ENCODE measurements at regions not wholly inside any gene's neighbourhood (a gene's known extent, or its start where the extent isn't known, plus 50 kb on each side); places are given as distances from the start of the nearest gene placed in this dataset.

GRCh38 chr2:236980961-236981360 is 104.7 kb upstream of the COPS8 start:
- Histone ChIP-seq H3K27me3 (no peaks in the 10 kb centered on the region), H3K9me3 (peaks cover 0 to 4% (median 0%) of the 10 kb centered on the region in 4 donors), H3K36me3 (no peaks in the 10 kb centered on the region), H3K4me1 (no peaks in the 10 kb centered on the region), H3K4me3 (no peak overlapping the region), H3K27ac (no peak overlapping the region)
- 87 to 89% methylated on average over 3 of the region's 3 CpGs for WGBS, 2 donors
- intact Hi-C loops (cut with DNase I): no loop called here
- no peak for DNase-seq
- TF ChIP-seq EP300 (IDR thresholded peaks at IDR 0.05): no peak
- no peak for TF ChIP-seq CTCF (IDR thresholded peaks at IDR 0.05)
- TF ChIP-seq POLR2A (IDR thresholded peaks at IDR 0.05): no peak
- no peak for TF ChIP-seq POLR2AphosphoS5 (IDR thresholded peaks at IDR 0.05)

GRCh38 chr2:236981701-236982485 is 103.8 kb upstream of the COPS8 start:
- Histone ChIP-seq H3K27ac (no peak overlapping the region), H3K4me3 (no peak overlapping the region), H3K36me3 (no peaks in the 10 kb centered on the region), H3K27me3 (no peaks in the 10 kb centered on the region), H3K4me1 (no peaks in the 10 kb centered on the region), H3K9me3 (peaks cover 0 to 4% (median 0%) of the 10 kb centered on the region in 4 donors)
- DNase-seq: no peak
- 94 to 95% methylated on average over 4 of the region's 4 CpGs for WGBS, 2 donors
- no peak for TF ChIP-seq POLR2AphosphoS5 (IDR thresholded peaks at IDR 0.05)
- TF ChIP-seq POLR2A (IDR thresholded peaks at IDR 0.05): no peak
- no peak for TF ChIP-seq EP300 (IDR thresholded peaks at IDR 0.05)
- TF ChIP-seq CTCF (IDR thresholded peaks at IDR 0.05): no peak
- intact Hi-C loops (cut with DNase I): no loop called here

GRCh38 chr2:236982693-236983455 is 102.8 kb upstream of the COPS8 start:
- intact Hi-C loops (cut with DNase I): no loop called here
- no peaks in the 10 kb centered on the region for H3K4me1 ChIP-seq
- DNase-seq: no peak
- H3K27ac ChIP-seq: no peak overlapping the region
- H3K36me3 ChIP-seq: no peaks in the 10 kb centered on the region
- no peaks in the 10 kb centered on the region for H3K27me3 ChIP-seq
- WGBS, 2 donors: 93 to 94% methylated on average over 3 of the region's 3 CpGs
- H3K4me3 ChIP-seq: no peak overlapping the region
- TF ChIP-seq POLR2AphosphoS5 (IDR thresholded peaks at IDR 0.05) (no peak), POLR2A (IDR thresholded peaks at IDR 0.05) (no peak), EP300 (IDR thresholded peaks at IDR 0.05) (no peak), CTCF (IDR thresholded peaks at IDR 0.05) (no peak)
- peaks cover 0 to 4% (median 0%) of the 10 kb centered on the region in 4 donors for H3K9me3 ChIP-seq

- H3K4me3 ChIP-seq: no peak overlapping the region
- 13 to 48% methylated on average over 1 of the region's 1 CpG for WGBS, 2 donors
- H3K27ac ChIP-seq: no peak overlapping the region
- H3K36me3 ChIP-seq: no peaks in the 10 kb centered on the region
- no peak for DNase-seq
- no peaks in the 10 kb centered on the region for H3K27me3 ChIP-seq
- peaks cover 0 to 4% (median 0%) of the 10 kb centered on the region in 4 donors for H3K9me3 ChIP-seq
- intact Hi-C loops (cut with DNase I): no loop called here
- peaks cover 0 to 4% (median 0%) of the 10 kb centered on the region in 4 donors for H3K4me1 ChIP-seq
- TF ChIP-seq POLR2AphosphoS5 (IDR thresholded peaks at IDR 0.05) (no peak), CTCF (IDR thresholded peaks at IDR 0.05) (no peak)
These were observed 101.6 kb upstream of the COPS8 start for GRCh38 chr2:236984046-236984445.
